ENCODE measurements at regions not wholly inside any gene's neighbourhood (a gene's known extent, or its start where the extent isn't known, plus 50 kb on each side); places are given as distances from the start of the nearest gene placed in this dataset.

DNA sequence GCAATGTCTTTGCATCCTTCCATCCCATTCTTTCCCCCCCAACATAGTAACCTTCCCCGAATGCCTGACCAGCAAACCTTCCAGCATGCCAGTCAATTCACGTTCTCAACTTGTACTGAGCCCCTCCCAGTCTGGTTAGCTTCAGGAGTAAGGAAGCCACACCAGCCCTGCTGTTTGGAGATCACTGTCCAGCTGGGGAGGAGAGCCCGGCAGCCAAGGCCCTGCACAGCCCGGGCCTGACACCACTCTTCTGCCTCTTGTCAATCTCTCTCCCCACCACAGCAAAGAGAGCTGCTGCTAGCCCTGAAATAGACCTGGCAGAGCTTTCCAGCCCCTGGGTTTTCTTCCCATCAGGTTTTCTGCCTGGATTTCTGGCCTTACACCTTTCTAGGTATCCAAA is 185.8 kb upstream of the ID2 start:
- ATAC-seq (no peak), DNase-seq (peak in 1 of 6 donors; percentile 49), FAIRE-seq (no peak)
- Histone ChIP-seq H3K27me3 (no peaks in the 10 kb centered on the region), H3K36me3 (no peaks in the 10 kb centered on the region), H3K27ac (peak overlapping the region in 2 of 4 donors; percentile 28 to 49), H3K4me3 (no peak overlapping the region), H3K4me1 (peaks cover 23 to 44% (median 37%) of the 10 kb centered on the region in 3 donors), H3K9me3 (no peaks in the 10 kb centered on the region)
- intact Hi-C loops (cut with DNase I), result no loop called here
- TF ChIP-seq, protein P1, sequence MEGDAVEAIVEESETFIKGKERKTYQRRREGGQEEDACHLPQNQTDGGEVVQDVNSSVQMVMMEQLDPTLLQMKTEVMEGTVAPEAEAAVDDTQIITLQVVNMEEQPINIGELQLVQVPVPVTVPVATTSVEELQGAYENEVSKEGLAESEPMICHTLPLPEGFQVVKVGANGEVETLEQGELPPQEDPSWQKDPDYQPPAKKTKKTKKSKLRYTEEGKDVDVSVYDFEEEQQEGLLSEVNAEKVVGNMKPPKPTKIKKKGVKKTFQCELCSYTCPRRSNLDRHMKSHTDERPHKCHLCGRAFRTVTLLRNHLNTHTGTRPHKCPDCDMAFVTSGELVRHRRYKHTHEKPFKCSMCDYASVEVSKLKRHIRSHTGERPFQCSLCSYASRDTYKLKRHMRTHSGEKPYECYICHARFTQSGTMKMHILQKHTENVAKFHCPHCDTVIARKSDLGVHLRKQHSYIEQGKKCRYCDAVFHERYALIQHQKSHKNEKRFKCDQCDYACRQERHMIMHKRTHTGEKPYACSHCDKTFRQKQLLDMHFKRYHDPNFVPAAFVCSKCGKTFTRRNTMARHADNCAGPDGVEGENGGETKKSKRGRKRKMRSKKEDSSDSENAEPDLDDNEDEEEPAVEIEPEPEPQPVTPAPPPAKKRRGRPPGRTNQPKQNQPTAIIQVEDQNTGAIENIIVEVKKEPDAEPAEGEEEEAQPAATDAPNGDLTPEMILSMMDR (IDR thresholded peaks at IDR 0.05), result no peak
- WGBS, 2 donors, result 69 to 76% methylated on average over 4 of the region's 4 CpGs

DNA sequence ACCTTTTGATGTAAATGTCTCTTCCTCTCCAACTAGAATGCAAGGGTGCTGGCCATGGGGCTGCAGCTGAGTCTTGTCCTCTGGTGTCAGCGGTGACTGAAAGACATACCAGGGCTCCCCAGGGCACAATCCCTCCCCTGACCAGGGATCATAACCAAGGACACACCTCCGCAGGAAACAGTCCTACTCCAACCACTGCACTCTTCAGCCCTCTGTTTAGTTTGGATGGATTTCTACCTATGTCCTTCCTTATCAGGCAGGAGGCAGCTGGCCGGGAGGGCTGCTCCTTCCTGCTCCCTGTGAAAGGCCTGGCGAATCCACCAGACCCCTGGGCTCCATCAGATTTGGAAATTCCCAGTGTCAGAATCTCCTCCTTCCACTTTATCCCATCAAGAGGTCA is 185.2 kb upstream of the ID2 start:
- no peaks in the 10 kb centered on the region for H3K9me3 ChIP-seq
- no peaks in the 10 kb centered on the region for H3K27me3 ChIP-seq
- intact Hi-C loops (cut with DNase I), result no loop called here
- H3K27ac ChIP-seq, result peak overlapping the region in 1 of 4 donors; percentile 28
- H3K4me1 ChIP-seq, result peaks cover 18 to 39% (median 31%) of the 10 kb centered on the region in 3 donors
- DNase-seq (peak in 1 of 6 donors; percentile 50), ATAC-seq (peak in 3 of 4 donors; percentile 2 to 25 (median 21)), FAIRE-seq (no peak)
- H3K4me3 ChIP-seq, result no peak overlapping the region
- no peaks in the 10 kb centered on the region for H3K36me3 ChIP-seq
- TF ChIP-seq, protein P1 (IDR thresholded peaks at IDR 0.05), result no peak
- 38 to 41% methylated on average over 4 of the region's 4 CpGs for WGBS, 2 donors

DNA sequence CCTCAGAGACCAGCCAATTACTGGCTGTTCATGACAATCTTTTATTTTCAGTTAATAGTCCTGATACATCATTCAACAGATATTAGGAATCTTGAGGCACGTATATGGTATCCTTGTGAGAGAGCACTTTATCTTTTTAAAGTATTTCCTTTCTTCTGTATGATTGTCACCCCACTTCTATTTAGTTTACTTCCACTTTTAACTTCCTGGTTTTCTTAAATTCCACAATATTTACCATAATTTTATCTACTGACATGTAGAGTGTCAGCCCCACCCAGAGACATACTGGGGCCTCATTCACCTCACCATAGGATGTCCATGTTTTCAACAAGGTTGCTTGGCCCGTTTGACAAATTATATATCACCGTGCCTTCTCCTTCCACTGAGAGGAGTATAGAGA is 182.9 kb upstream of the ID2 start:
- TF ChIP-seq, protein P1 (IDR thresholded peaks at IDR 0.05), result no peak
- ATAC-seq (no peak), DNase-seq (no peak), FAIRE-seq (no peak)
- H3K27me3 ChIP-seq, result no peaks in the 10 kb centered on the region
- no peak overlapping the region for H3K27ac ChIP-seq
- intact Hi-C loops (cut with DNase I), result no loop called here
- H3K4me3 ChIP-seq, result no peak overlapping the region
- H3K9me3 ChIP-seq, result no peaks in the 10 kb centered on the region
- WGBS, 2 donors, result 87 to 91% methylated on average over 3 of the region's 3 CpGs
- peaks cover 6 to 18% (median 17%) of the 10 kb centered on the region in 3 donors for H3K4me1 ChIP-seq
- H3K36me3 ChIP-seq, result no peaks in the 10 kb centered on the region

DNA sequence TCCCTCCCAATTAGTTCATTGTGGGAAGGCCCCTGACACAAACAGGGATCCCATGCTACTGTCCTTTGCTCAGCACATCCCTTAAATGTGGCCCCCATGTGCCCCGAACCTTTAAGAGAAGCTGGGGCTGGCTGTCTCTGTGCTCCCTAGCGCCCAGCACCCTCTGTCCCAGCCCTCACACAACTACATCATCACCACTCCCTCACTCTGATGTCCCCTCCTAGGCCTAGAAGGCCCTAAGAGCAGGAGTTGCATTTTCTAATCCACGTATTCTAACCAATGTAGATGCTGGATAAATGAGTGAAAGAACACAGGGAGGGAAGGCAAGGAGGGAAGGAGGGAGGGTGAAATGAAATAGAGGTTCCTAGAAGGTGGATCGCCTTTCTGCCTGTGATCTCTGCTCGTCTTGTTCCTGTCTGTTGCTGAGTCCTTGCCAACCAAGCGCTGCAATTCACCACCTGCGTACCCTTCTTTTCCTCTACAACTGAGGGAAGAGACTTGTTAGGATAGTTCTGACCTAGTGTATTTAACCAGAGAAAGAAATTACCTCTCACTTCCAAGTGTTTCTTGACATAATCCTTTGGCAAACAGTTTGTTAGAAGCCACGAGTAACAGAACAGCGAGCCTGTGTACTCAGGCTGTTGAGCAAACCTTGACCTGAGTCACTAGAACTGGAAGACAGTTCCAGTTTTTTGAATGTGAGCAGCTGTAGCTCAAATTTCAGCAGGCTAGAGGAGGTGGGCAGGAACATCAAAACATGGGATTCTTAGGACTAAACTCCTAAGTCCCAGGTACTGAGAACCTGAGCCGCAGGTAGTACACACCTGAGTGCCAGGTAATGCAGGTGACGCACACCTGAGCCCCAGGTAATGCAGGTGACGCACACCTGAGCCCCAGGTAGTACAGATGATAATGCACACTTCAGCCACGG is 181.5 kb upstream of the ID2 start:
- peaks cover 6 to 18% (median 8%) of the 10 kb centered on the region in 3 donors for H3K4me1 ChIP-seq
- DNase-seq (peak in 3 of 6 donors; percentile 14 to 41 (median 26)), FAIRE-seq (no peak), ATAC-seq (peak; percentile 81 to 90 (median 86))
- H3K36me3 ChIP-seq, result no peaks in the 10 kb centered on the region
- no peaks in the 10 kb centered on the region for H3K9me3 ChIP-seq
- intact Hi-C loops (cut with DNase I), result no loop called here
- no peaks in the 10 kb centered on the region for H3K27me3 ChIP-seq
- TF ChIP-seq, protein P1 (IDR thresholded peaks at IDR 0.05), result no peak
- WGBS, 2 donors, result 57 to 59% methylated on average over 13 of the region's 13 CpGs
- no peak overlapping the region for H3K4me3 ChIP-seq
- H3K27ac ChIP-seq, result peak overlapping the region in 1 of 4 donors; percentile 22
